HEK293 (cell line): ENCODE measurements at regions not wholly inside any gene's neighbourhood (a gene's known extent, or its start where the extent isn't known, plus 50 kb on each side); places are given as distances from the start of the nearest gene placed in this dataset.
A peak's percentile ranks its signal among the peaks of the same experiment; 100 is the strongest.

Experiments used
- CTCF ChIA-PET: fragments of 350-600 bp; formaldehyde crosslinking; extraction: SDS; loops from one replicate; lab custom pipeline; 2021; ENCODE audit warnings: antibody characterized with exemption; lab: Yijun Ruan, JAX
- POLR2A ChIA-PET: fragments of 300-600 bp; formaldehyde crosslinking; extraction: SDS; loops from one replicate; lab custom pipeline; 2020; ENCODE audit warnings: antibody characterized with exemption, inconsistent platforms; lab: Yijun Ruan, JAX
- H3K27ac ChIP-seq: fragments of 200-500 bp; sonication (Bioruptor generic); 2 replicates; pipeline ENCODE4 v1.5.1; 2014; ENCODE audit warnings: low read depth, low read length, control low read depth, inconsistent platforms; ENCODE audit errors: extremely low read depth
- H3K36me3 ChIP-seq, 2 experiments: fragments of 200-500 bp in 1 of 2; sonication (Bioruptor generic) in 1 of 2; 1 replicate in 1 of 2; 2 replicates in 1 of 2; pipeline ENCODE4 v1.5.1; 2014 to 2017; ENCODE audit warnings: inconsistent platforms in 2 of 2, low read length in 2 of 2; ENCODE audit not compliant: control insufficient read depth in 2 of 2, insufficient read depth in 1 of 2
- H3K4me1 ChIP-seq: fragments of 200-500 bp; sonication (Bioruptor generic); 2 replicates; pipeline ENCODE4 v1.5.1; 2014; ENCODE audit warnings: mild to moderate bottlenecking, low read length, inconsistent platforms; ENCODE audit not compliant: control insufficient read depth, insufficient read depth
- H3K4me3 ChIP-seq: 2 replicates; pipeline ENCODE4 v1.5.1; 2011; ENCODE audit warnings: low read depth, mild to moderate bottlenecking, control low read depth, low read length, moderate library complexity
- H3K9me3 ChIP-seq: fragments of 200-500 bp; sonication (Bioruptor generic); 2 replicates; pipeline ENCODE4 v1.5.1; 2014; ENCODE audit warnings: low read depth, low read length, inconsistent platforms; ENCODE audit not compliant: control insufficient read depth, insufficient read depth
- SCRT1 ChIP-seq: fragments of 450-650 bp; formaldehyde crosslinking; IDR thresholded peaks from 2 replicates; pipeline ENCODE4 v1.5.1; 2016; ENCODE audit warnings: missing biosample characterization, missing genetic modification characterization, borderline replicate concordance
- SCRT2 ChIP-seq: fragments of 450-650 bp; formaldehyde crosslinking; IDR thresholded peaks from 2 replicates; pipeline ENCODE4 v1.5.1; 2016; ENCODE audit warnings: missing biosample characterization, missing genetic modification characterization
- ZBTB17 ChIP-seq: fragments of 450-650 bp; formaldehyde crosslinking; IDR thresholded peaks from 2 replicates; pipeline ENCODE4 v1.5.1; 2016; ENCODE audit warnings: missing biosample characterization, missing genetic modification characterization
- ZFHX2 ChIP-seq: fragments of 450-650 bp; formaldehyde crosslinking; conservative IDR thresholded peaks from 2 replicates; pipeline ENCODE4 v1.5.1; 2016; ENCODE audit warnings: missing biosample characterization, missing genetic modification characterization
- ZFP37 ChIP-seq: fragments of 450-650 bp; formaldehyde crosslinking; IDR thresholded peaks from 2 replicates; pipeline ENCODE4 v1.5.1; 2016; ENCODE audit warnings: missing biosample characterization, missing genetic modification characterization
- ZNF112 ChIP-seq: fragments of 450-650 bp; formaldehyde crosslinking; IDR thresholded peaks from 2 replicates; pipeline ENCODE4 v1.5.0; 2017; ENCODE audit warnings: missing biosample characterization, missing genetic modification characterization
- ZNF121 ChIP-seq: fragments of 450-650 bp; formaldehyde crosslinking; IDR thresholded peaks from 2 replicates; pipeline ENCODE4 v1.5.1; 2016; ENCODE audit warnings: missing biosample characterization, missing genetic modification characterization
- ZNF175 ChIP-seq: fragments of 450-650 bp; formaldehyde crosslinking; IDR thresholded peaks from 2 replicates; pipeline ENCODE4 v1.5.1; 2016; ENCODE audit warnings: missing biosample characterization, missing genetic modification characterization
- ZNF2 ChIP-seq: fragments of 450-650 bp; formaldehyde crosslinking; IDR thresholded peaks from 2 replicates; pipeline ENCODE4 v1.5.1; 2016; ENCODE audit warnings: missing biosample characterization, missing genetic modification characterization
- ZNF366 ChIP-seq: fragments of 450-650 bp; formaldehyde crosslinking; conservative IDR thresholded peaks from 2 replicates; pipeline ENCODE4 v1.5.1; 2016; ENCODE audit warnings: missing biosample characterization, missing genetic modification characterization
- ZNF391 ChIP-seq: fragments of 450-650 bp; formaldehyde crosslinking; IDR thresholded peaks from 2 replicates; pipeline ENCODE4 v1.5.1; 2016; ENCODE audit warnings: low read depth, missing biosample characterization, missing genetic modification characterization, borderline replicate concordance
- ZNF433 ChIP-seq: fragments of 450-650 bp; formaldehyde crosslinking; IDR thresholded peaks from 2 replicates; pipeline ENCODE4 v1.5.1; 2016; ENCODE audit warnings: missing biosample characterization, missing genetic modification characterization, low read depth
- ZNF558 ChIP-seq: fragments of 450-650 bp; formaldehyde crosslinking; IDR thresholded peaks from 2 replicates; pipeline ENCODE4 v1.5.1; 2016; ENCODE audit warnings: missing biosample characterization, missing genetic modification characterization
- ZNF596 ChIP-seq: fragments of 450-650 bp; IDR thresholded peaks from 2 replicates; pipeline ENCODE4 v1.5.0; 2018; ENCODE audit warnings: missing biosample characterization, mild to moderate bottlenecking, missing genetic modification characterization, moderate library complexity
- ZNF600 ChIP-seq: fragments of 450-650 bp; formaldehyde crosslinking; IDR thresholded peaks from 2 replicates; pipeline ENCODE4 v1.5.1; 2016; ENCODE audit warnings: missing biosample characterization, missing genetic modification characterization
- ZNF660 ChIP-seq: fragments of 450-650 bp; IDR thresholded peaks from 2 replicates; pipeline ENCODE4 v1.5.1; 2018; ENCODE audit warnings: missing biosample characterization, mild to moderate bottlenecking, missing genetic modification characterization
- ZNF707 ChIP-seq: fragments of 450-650 bp; formaldehyde crosslinking; IDR thresholded peaks from 2 replicates; pipeline ENCODE4 v1.5.1; 2016; ENCODE audit warnings: missing biosample characterization, missing genetic modification characterization
- ZNF76 ChIP-seq: fragments of 450-650 bp; formaldehyde crosslinking; IDR thresholded peaks from 2 replicates; pipeline ENCODE4; 2016; ENCODE audit warnings: low read depth, missing biosample characterization, missing genetic modification characterization, borderline replicate concordance
- ZNF785 ChIP-seq: fragments of 450-650 bp; formaldehyde crosslinking; IDR thresholded peaks from 2 replicates; pipeline ENCODE4 v1.5.1; 2016; ENCODE audit warnings: missing biosample characterization, missing genetic modification characterization
- TF ChIP-seq, protein P1 (sequence below): fragments of 450-650 bp; formaldehyde crosslinking; IDR thresholded peaks from 2 replicates; pipeline ENCODE4 v1.5.1; 2016; ENCODE audit warnings: missing biosample characterization, missing genetic modification characterization
- TF ChIP-seq, protein P2 (sequence below): fragments of 450-650 bp; formaldehyde crosslinking; IDR thresholded peaks from 2 replicates; pipeline ENCODE4 v1.5.1; 2017; ENCODE audit warnings: missing biosample characterization, missing genetic modification characterization
- TF ChIP-seq, protein P3 (sequence below): fragments of 450-650 bp; formaldehyde crosslinking; IDR thresholded peaks from 2 replicates; pipeline ENCODE4 v1.5.1; 2016; ENCODE audit warnings: missing biosample characterization, missing genetic modification characterization
- TF ChIP-seq, protein P4 (sequence below): fragments of 450-650 bp; formaldehyde crosslinking; IDR thresholded peaks from 2 replicates; pipeline ENCODE4 v1.5.1; 2016; ENCODE audit warnings: missing biosample characterization, missing genetic modification characterization
- TF ChIP-seq, protein P5 (sequence below): IDR thresholded peaks from 2 replicates; pipeline ENCODE4 v1.6.1; 2011; ENCODE audit warnings: mild to moderate bottlenecking, low read depth, low read length, borderline replicate concordance
- TF ChIP-seq, protein P6 (sequence below): fragments of 450-650 bp; IDR thresholded peaks from 2 replicates; pipeline ENCODE4 v1.5.1; 2018; ENCODE audit warnings: missing biosample characterization, mild to moderate bottlenecking, missing genetic modification characterization
- TF ChIP-seq, protein P7 (sequence below): fragments of 450-650 bp; formaldehyde crosslinking; IDR thresholded peaks from 2 replicates; pipeline ENCODE4 v1.5.1; 2016; ENCODE audit warnings: missing biosample characterization, missing genetic modification characterization

DNA sequence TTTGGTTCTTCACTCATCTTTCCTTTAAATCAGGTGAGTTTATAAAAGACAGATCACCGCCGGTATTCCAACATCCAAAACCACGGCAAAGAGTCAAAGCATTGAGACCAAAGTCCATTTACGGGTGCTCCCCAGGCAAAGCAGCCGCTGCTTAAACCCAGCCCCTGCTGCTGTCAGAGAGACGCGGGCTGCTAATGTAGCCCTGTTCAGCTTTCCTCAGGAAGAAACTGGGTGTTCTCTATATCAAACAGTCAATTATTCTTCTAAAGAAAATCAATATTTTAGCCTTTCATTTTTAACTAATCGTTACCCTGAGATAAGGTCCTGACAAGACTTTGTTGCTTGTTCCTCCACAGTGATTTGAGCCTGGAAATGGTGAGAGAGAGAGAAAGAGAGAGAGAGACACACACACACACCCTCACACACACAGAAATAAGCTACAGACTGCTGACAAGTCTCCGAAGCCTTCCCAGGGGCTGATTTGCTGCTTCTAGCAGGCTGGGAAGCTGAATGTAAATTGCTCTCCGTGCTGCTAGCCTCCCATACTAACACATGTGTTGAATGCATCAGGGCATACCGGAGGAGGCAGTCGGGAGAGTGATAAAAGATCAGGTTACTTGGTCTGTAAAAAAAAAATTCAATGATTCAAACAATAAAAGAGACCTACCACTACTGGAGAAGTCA is 183.0 kb upstream of the ANK3 start:
- Histone ChIP-seq H3K36me3 (no peaks in the 10 kb centered on the region), H3K4me1 (peaks cover 11% of the 10 kb centered on the region; the same call in 1 of the 2 replicates), H3K27ac (no peak overlapping the region), H3K4me3 (peak overlapping the region; percentile 35), H3K9me3 (no peaks in the 10 kb centered on the region)
- CTCF ChIA-PET: no interaction called here
- POLR2A ChIA-PET: no interaction called here
- TF ChIP-seq ZNF433 (tag by site-specific recombination): no peak
- TF ChIP-seq ZFP37 (tag by site-specific recombination): peak; percentile 62; the same call in 1 of the 2 replicates
- no peak for TF ChIP-seq ZNF785 (tag by site-specific recombination)
- TF ChIP-seq, protein P1, sequence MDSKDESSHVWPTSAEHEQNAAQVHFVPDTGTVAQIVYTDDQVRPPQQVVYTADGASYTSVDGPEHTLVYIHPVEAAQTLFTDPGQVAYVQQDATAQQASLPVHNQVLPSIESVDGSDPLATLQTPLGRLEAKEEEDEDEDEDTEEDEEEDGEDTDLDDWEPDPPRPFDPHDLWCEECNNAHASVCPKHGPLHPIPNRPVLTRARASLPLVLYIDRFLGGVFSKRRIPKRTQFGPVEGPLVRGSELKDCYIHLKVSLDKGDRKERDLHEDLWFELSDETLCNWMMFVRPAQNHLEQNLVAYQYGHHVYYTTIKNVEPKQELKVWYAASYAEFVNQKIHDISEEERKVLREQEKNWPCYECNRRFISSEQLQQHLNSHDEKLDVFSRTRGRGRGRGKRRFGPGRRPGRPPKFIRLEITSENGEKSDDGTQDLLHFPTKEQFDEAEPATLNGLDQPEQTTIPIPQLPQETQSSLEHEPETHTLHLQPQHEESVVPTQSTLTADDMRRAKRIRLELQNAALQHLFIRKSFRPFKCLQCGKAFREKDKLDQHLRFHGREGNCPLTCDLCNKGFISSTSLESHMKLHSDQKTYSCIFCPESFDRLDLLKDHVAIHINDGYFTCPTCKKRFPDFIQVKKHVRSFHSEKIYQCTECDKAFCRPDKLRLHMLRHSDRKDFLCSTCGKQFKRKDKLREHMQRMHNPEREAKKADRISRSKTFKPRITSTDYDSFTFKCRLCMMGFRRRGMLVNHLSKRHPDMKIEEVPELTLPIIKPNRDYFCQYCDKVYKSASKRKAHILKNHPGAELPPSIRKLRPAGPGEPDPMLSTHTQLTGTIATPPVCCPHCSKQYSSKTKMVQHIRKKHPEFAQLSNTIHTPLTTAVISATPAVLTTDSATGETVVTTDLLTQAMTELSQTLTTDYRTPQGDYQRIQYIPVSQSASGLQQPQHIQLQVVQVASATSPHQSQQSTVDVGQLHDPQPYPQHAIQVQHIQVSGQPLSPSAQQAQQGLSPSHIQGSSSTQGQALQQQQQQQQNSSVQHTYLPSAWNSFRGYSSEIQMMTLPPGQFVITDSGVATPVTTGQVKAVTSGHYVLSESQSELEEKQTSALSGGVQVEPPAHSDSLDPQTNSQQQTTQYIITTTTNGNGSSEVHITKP: peak; percentile 34; the same call in 1 of the 2 replicates
- TF ChIP-seq, protein P2, sequence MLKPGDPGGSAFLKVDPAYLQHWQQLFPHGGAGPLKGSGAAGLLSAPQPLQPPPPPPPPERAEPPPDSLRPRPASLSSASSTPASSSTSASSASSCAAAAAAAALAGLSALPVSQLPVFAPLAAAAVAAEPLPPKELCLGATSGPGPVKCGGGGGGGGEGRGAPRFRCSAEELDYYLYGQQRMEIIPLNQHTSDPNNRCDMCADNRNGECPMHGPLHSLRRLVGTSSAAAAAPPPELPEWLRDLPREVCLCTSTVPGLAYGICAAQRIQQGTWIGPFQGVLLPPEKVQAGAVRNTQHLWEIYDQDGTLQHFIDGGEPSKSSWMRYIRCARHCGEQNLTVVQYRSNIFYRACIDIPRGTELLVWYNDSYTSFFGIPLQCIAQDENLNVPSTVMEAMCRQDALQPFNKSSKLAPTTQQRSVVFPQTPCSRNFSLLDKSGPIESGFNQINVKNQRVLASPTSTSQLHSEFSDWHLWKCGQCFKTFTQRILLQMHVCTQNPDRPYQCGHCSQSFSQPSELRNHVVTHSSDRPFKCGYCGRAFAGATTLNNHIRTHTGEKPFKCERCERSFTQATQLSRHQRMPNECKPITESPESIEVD: 0 out of 2 replicates have a peak, but pooled peaks have one; percentile 16
- TF ChIP-seq ZNF2 (tag by site-specific recombination): peak; percentile 45; the same call in 1 of the 2 replicates
- TF ChIP-seq ZNF600 (tag by site-specific recombination): peak; percentile 73
- TF ChIP-seq ZNF707: no peak
- no peak for TF ChIP-seq ZNF391 (tag by site-specific recombination)
- TF ChIP-seq, protein P3, sequence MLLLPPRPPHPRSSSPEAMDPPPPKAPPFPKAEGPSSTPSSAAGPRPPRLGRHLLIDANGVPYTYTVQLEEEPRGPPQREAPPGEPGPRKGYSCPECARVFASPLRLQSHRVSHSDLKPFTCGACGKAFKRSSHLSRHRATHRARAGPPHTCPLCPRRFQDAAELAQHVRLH (tag by site-specific recombination): 0 out of 2 replicates have a peak, but pooled peaks have one; percentile 49
- no peak for TF ChIP-seq ZNF121
- no peak for TF ChIP-seq ZNF112 (tag by site-specific recombination)
- no peak for TF ChIP-seq ZNF175 (tag by site-specific recombination)
- TF ChIP-seq, protein P4, sequence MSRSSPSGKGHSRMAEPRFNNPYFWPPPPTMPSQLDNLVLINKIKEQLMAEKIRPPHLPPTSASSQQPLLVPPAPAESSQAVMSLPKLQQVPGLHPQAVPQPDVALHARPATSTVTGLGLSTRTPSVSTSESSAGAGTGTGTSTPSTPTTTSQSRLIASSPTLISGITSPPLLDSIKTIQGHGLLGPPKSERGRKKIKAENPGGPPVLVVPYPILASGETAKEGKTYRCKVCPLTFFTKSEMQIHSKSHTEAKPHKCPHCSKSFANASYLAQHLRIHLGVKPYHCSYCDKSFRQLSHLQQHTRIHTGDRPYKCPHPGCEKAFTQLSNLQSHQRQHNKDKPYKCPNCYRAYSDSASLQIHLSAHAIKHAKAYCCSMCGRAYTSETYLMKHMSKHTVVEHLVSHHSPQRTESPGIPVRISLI (tag by site-specific recombination): peak; percentile 65; the same call in 1 of the 2 replicates
- TF ChIP-seq ZNF660 (tag by site-specific recombination): peak; percentile 48; the same call in 1 of the 2 replicates
- TF ChIP-seq ZNF366 (tag by site-specific recombination): peak; percentile 47
- TF ChIP-seq ZBTB17 (tag by site-specific recombination): peak; percentile 87
- TF ChIP-seq, protein P5, sequence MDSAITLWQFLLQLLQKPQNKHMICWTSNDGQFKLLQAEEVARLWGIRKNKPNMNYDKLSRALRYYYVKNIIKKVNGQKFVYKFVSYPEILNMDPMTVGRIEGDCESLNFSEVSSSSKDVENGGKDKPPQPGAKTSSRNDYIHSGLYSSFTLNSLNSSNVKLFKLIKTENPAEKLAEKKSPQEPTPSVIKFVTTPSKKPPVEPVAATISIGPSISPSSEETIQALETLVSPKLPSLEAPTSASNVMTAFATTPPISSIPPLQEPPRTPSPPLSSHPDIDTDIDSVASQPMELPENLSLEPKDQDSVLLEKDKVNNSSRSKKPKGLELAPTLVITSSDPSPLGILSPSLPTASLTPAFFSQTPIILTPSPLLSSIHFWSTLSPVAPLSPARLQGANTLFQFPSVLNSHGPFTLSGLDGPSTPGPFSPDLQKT: no peak
- peak; percentile 45; the same call in 1 of the 2 replicates for TF ChIP-seq ZNF76 (tag by site-specific recombination)
- TF ChIP-seq ZFHX2 (tag by site-specific recombination): no peak
- peak; percentile 75 for TF ChIP-seq SCRT1
- TF ChIP-seq, protein P6, sequence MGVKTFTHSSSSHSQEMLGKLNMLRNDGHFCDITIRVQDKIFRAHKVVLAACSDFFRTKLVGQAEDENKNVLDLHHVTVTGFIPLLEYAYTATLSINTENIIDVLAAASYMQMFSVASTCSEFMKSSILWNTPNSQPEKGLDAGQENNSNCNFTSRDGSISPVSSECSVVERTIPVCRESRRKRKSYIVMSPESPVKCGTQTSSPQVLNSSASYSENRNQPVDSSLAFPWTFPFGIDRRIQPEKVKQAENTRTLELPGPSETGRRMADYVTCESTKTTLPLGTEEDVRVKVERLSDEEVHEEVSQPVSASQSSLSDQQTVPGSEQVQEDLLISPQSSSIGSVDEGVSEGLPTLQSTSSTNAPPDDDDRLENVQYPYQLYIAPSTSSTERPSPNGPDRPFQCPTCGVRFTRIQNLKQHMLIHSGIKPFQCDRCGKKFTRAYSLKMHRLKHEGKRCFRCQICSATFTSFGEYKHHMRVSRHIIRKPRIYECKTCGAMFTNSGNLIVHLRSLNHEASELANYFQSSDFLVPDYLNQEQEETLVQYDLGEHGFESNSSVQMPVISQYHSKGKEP (tag by site-specific recombination): peak; percentile 59; the same call in 1 of the 2 replicates
- TF ChIP-seq ZNF558: no peak
- peak; percentile 73; the same call in 1 of the 2 replicates for TF ChIP-seq ZNF596
- peak; percentile 88 for TF ChIP-seq SCRT2 (tag by site-specific recombination)
- TF ChIP-seq, protein P7, sequence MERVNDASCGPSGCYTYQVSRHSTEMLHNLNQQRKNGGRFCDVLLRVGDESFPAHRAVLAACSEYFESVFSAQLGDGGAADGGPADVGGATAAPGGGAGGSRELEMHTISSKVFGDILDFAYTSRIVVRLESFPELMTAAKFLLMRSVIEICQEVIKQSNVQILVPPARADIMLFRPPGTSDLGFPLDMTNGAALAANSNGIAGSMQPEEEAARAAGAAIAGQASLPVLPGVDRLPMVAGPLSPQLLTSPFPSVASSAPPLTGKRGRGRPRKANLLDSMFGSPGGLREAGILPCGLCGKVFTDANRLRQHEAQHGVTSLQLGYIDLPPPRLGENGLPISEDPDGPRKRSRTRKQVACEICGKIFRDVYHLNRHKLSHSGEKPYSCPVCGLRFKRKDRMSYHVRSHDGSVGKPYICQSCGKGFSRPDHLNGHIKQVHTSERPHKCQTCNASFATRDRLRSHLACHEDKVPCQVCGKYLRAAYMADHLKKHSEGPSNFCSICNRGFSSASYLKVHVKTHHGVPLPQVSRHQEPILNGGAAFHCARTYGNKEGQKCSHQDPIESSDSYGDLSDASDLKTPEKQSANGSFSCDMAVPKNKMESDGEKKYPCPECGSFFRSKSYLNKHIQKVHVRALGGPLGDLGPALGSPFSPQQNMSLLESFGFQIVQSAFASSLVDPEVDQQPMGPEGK (tag by site-specific recombination): no peak
